Adrenal gland (tissue), 5 donors: ENCODE measurements at regions not wholly inside any gene's neighbourhood (a gene's known extent, or its start where the extent isn't known, plus 50 kb on each side); places are given as distances from the start of the nearest gene placed in this dataset.

Source experiments
- POLR2A ChIP-seq, 2 donors: fragments of 450-650 bp; IDR thresholded peaks; one replicate each; pipeline ENCODE4 v1.6.1; 2017; ENCODE audit warnings: antibody characterized with exemption in 2 of 2, mild to moderate bottlenecking in 2 of 2, moderate library complexity in 1 of 2
- TF ChIP-seq, protein P1 (sequence below), 6 experiments: fragments of 450-650 bp in 4 of 6; fragments of 200-600 bp in 2 of 6; sonication (generic) in 1 of 6; IDR thresholded peaks; 1 replicate in 5 of 6; 2 replicates in 1 of 6; pipeline versions ENCODE4 v1.5.1 to v1.8.0; 2016 to 2021; ENCODE audit warnings: antibody characterized with exemption in 6 of 6, mild to moderate bottlenecking in 2 of 6, moderate library complexity in 1 of 6
- donor health status: DM: no; HTN: no; CAD: no.

DNA sequence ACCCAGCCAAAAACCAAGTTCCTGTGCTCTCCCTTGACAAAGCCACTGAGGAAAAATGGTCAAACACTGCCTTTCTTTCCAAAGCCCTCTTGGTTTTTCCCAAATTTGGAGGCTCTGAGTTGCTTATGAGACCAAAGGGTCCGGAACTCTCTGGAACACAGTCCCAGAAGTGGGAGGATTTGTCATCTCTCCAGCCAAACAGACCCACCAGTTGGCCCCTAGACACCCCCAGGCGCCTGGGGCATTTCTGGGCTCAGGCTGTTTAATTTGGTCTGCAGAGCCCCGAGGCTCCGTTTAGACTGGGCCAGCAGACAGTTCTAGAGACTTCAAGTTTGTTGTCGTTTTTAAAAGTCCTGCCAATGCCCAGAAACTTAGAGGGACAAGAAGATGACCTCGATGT is 239.1 kb downstream of the SEC14L1 start:
- TF ChIP-seq POLR2A (IDR thresholded peaks at IDR 0.05), result no peak
- TF ChIP-seq, protein P1, sequence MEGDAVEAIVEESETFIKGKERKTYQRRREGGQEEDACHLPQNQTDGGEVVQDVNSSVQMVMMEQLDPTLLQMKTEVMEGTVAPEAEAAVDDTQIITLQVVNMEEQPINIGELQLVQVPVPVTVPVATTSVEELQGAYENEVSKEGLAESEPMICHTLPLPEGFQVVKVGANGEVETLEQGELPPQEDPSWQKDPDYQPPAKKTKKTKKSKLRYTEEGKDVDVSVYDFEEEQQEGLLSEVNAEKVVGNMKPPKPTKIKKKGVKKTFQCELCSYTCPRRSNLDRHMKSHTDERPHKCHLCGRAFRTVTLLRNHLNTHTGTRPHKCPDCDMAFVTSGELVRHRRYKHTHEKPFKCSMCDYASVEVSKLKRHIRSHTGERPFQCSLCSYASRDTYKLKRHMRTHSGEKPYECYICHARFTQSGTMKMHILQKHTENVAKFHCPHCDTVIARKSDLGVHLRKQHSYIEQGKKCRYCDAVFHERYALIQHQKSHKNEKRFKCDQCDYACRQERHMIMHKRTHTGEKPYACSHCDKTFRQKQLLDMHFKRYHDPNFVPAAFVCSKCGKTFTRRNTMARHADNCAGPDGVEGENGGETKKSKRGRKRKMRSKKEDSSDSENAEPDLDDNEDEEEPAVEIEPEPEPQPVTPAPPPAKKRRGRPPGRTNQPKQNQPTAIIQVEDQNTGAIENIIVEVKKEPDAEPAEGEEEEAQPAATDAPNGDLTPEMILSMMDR (IDR thresholded peaks at IDR 0.05), result no peak
